GM21737 (cell line): ENCODE measurements at regions not wholly inside any gene's neighbourhood (a gene's known extent, or its start where the extent isn't known, plus 50 kb on each side); places are given as distances from the start of the nearest gene placed in this dataset.
"Not testable (repeated sequence)": the region's sequence is repeated elsewhere in the genome, so short reads cannot be mapped to it uniquely, and the experiment has no call there.

ENCODE experiments used
- ATAC-seq: cut with Tn5 transposase; IDR thresholded peaks from one replicate; pipeline ENCODE4 v1.9.1; 2021; ENCODE audit warnings: mild to moderate bottlenecking, moderate library complexity; ENCODE audit not compliant: unreplicated experiment

DNA sequence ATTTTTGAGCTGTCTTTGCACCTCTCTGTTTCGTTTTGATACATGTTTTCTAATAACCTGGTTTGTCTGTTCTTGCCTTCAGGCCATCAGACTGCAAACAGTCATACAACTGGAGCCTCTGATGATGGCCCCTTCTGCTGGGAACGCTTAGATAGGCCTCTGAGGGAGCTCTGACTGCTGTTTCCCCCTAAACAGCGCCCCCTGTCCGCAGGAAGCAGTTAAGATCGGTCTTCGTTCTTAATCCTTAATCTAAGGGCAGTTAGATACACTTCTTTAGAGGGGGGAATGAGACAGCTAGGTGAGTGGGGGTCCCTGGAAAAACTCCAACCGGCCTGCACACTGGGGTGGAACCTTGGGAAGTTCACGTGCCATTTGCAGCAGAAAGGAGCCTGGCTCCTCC lies 1338.8 kb upstream of the SEL1L start:
- no peak for ATAC-seq

DNA sequence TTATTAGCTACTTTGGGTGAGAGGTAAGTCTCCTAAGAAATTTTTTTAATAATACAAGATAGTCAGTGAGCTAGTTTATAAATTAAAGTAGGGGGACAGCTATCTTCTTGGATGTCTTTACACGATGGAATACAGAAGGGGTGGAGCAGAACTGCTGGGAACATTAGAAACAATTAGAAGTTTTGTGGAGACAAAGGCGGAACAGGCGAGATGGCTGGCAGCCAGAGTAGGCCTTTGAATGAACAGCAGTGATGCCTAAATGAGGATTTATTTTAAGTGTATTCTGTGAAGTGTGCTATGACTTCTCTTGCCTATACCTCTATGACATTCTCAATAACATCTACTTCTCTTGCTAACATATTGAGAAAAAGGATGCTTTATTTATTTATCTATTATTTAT lies 1345.3 kb upstream of the SEL1L start:
- no peak for ATAC-seq

GRCh38 chr14:82879949-82880535 lies 1346.4 kb upstream of the SEL1L start:
- ATAC-seq = no peak

DNA sequence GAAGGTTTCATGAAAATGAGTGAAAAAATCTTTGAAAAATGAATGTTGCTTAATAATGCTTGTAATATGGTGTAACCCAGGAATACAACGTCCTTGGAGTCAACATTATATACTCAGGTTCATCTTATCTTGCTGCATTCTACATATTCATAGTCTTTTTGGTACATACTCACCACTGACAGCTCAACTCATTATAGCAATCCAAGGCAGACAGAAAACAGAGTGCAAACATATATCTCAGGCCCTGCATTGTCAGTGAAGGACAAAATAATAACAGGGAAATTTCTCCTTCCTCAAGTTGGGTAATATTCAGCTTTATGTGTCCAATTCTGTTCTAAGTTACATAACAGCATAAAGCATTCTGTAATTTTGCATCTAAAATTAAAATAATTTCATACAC lies 1353.0 kb upstream of the SEL1L start:
- ATAC-seq = no peak

DNA sequence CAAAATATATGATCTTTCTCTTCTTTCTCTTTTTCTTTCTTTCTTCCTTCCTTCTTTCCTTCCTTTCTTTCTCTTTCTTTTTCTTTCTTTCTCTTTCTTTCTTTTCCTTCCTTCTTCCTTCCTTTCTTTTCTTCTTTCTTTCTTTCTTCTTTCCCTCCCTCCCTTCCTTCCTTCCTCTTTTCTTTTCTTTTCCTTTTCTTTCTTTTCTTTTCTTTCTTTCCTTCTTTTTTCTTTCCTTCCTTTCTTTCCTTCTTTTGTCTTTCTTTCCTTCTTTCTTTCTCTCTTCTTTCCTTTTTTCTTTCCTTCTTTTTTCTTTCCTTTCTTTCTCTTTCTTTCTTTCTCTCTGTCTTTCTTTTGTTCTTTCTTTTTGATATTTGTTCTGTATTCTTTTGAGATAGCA lies 1356.0 kb upstream of the SEL1L start:
- no peak for ATAC-seq

DNA sequence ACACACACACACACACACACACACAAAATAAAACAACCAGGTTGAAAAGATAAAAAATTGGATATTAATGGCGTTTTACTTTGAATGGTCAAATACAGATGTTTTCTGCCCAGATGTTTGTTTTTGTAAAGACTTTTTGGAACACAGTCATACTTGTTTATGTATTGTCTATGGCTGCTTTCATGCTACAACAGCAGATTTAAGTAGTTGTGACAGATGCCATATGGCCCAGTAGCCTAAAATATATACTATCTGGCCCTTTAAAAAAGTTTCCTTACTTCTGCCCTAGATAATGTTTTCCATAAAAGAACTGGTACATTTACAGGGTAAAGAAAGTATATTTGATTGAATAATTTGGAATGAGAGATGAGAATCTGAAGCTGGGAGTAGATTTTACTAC lies 1362.8 kb upstream of the SEL1L start:
- ATAC-seq = no peak

- no peak for ATAC-seq
These were observed 1364.0 kb upstream of the SEL1L start for GRCh38 chr14:82897469-82898308.

DNA sequence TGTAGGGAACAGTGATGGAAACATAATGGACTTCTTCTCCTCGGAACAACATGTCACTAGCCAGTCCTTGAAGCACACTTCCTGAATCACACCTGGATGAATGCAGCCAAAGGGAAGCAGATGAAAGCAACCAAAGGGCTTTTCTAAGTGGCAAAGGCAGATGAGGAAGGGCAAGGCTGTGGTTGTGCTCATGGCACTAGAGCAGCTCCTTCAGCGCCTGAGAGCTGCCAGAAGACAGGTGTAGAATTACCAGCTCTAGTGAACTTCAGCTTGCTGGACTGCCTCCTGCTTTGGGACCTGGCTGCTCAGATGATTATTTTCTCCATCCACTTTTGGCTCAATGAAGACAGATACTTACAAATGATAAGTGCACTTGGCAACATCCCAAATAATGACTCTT lies 1372.1 kb upstream of the SEL1L start:
- ATAC-seq = no peak

- no peak for ATAC-seq
These were observed 1378.3 kb upstream of the SEL1L start for GRCh38 chr14:82911930-82912329.

DNA sequence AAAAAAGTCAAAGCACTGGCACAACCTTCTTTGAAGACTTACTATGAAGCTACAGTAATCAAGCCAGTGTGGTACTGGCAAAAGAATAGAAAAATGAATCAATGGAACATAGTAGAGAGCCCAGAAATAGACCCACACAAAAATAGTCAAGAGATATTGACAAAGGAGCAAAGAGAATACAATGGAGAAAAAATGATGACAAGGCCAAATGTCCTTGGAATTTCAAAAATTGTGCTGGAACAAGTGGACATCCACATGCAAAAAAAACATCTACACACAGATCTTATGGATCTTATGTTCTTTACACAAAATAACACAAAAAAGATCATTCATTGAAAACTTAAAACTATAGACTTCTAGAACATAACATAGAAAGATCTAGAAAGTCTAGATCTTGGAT lies 1379.7 kb upstream of the SEL1L start:
- ATAC-seq = no peak

GRCh38 chr14:82915381-82915780 lies 1381.7 kb upstream of the SEL1L start:
- ATAC-seq = no peak

- no peak for ATAC-seq
These were observed 1402.0 kb upstream of the SEL1L start for GRCh38 chr14:82935691-82936090.

DNA sequence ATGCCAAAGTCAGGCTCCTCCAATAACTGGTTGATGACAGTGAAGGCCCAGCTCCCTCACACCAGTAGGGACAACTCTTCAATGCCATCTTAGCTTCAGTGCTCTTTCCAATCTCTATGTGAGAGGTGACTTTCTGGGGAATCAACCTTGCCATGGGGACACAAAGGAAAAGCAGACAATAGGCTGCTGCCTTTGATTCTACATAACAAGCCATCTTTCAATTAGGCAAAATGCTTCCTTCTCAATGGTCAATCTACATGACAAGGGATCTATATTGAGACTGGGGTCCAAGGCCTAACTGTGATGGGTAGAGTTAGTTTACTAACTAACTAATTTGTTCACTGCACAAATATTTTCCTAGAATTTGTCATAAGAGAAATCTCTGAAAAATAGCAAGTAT lies 1417.5 kb upstream of the SEL1L start:
- no peak for ATAC-seq

GRCh38 chr14:82963756-82964155 lies 1430.1 kb upstream of the SEL1L start:
- ATAC-seq = no peak

- no peak for ATAC-seq
These were observed 1454.0 kb upstream of the SEL1L start for GRCh38 chr14:82987502-82988124.

GRCh38 chr14:82994547-82994946 lies 1460.9 kb upstream of the SEL1L start:
- not testable (repeated sequence) for ATAC-seq

DNA sequence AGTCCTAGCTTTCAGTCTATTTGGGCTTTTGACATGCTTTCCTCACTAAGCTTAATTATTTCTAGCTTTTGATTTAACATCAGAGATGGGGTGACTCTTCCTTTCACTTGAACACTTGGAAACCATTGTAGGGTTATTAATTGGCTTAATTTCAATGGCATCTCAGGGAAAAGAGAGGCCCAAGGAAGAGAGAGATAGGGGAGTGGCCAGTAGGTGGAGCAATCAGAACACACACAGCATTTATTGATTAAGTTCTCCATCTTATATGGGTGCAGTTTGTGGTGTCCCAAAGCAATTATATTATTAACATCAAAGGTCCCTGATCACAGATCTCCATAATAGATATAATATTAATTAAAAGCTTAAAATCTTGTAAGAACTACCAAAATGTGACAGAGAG lies 1466.1 kb upstream of the SEL1L start:
- ATAC-seq = no peak

- no peak for ATAC-seq
These were observed 1470.9 kb upstream of the SEL1L start for GRCh38 chr14:83004456-83005006.

DNA sequence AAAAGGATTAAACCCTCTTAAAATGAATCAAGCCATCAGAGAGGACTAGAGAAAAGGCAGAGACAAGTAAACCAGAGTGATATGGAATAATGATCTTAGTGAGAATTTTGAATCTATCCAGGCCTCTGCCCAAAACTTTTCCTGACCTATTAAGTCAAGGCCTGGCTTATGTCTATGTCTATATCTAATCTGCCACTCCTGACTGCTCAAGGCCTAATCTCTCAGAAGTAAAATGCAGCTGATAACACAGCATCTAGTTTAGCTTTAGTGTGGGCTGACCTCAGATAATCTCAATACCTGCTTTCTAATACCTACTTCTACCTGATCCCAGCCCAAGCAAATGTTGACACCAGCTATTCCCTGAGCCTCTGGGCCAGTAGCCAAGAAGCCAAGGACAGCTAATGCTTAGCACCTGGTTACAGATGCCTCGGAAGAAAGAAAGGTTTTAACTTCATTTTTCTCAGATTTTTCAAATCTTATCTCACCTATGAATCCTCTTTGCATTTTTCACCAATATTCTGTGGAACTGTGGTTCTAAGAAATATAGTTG lies 1472.5 kb upstream of the SEL1L start:
- no peak for ATAC-seq

DNA sequence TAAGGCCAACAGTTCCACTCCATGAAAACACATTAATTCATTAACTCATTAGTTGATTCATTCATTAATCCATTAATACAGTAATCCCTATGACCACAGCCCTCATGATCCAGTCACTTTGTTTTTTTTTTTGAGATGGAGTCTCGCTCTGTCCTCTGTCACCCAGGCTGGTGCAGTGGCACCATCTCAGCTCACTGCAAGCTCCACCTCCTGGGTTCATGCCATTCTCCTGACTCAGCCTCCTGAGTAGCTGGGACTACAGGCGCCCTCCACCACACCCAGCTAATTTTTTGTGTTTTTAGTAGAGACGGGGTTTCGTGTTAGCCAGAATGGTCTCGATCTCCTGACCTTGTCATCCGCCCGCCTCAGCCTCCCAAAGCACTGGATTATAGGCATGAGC lies 1473.4 kb upstream of the SEL1L start:
- not testable (repeated sequence) for ATAC-seq

- ATAC-seq = no peak
These were observed 1474.1 kb upstream of the SEL1L start for GRCh38 chr14:83007641-83008225.
